Adrenal gland (tissue), 5 donors: ENCODE measurements at regions not wholly inside any gene's neighbourhood (a gene's known extent, or its start where the extent isn't known, plus 50 kb on each side); places are given as distances from the start of the nearest gene placed in this dataset.

Experiments used
- POLR2A ChIP-seq, 2 donors: fragments of 450-650 bp; IDR thresholded peaks; one replicate each; pipeline ENCODE4 v1.6.1; 2017; ENCODE audit warnings: antibody characterized with exemption in 2 of 2, mild to moderate bottlenecking in 2 of 2, moderate library complexity in 1 of 2
- TF ChIP-seq, protein P1 (sequence below), 6 experiments: fragments of 450-650 bp in 4 of 6; fragments of 200-600 bp in 2 of 6; sonication (generic) in 1 of 6; IDR thresholded peaks; 1 replicate in 5 of 6; 2 replicates in 1 of 6; pipeline versions ENCODE4 v1.5.1 to v1.8.0; 2016 to 2021; ENCODE audit warnings: antibody characterized with exemption in 6 of 6, mild to moderate bottlenecking in 2 of 6, moderate library complexity in 1 of 6
- donor health status: DM: no; HTN: no; CAD: no.

DNA sequence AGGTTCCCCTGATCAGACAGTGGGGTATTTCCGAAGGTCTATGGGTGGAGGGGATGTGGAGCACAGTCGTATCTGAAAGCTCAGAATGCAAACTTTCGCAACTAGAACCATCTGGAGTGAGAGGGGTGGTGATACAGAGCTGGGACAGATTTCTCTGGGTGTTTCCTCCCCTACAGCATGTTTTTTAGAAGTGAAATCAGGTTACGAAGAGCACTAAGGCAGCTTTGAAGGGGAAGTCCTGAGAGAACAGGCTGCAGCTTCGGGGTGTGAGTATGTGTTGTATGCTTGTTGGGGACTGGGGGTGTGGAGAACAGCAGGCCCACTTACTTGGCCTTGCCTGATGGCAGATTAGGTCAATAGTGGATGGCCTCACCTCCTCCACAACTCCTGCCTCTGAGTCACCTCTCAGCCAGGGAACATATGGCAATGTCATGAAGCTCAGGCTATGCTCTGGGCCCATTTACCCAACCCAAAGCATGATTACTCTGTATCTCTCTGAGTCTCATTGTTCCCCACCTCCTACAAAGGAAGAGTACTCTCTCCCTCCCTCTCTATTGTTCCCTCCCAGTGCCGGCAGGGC lies 107.2 kb upstream of the RASGRP1 start:
- TF ChIP-seq, protein P1, sequence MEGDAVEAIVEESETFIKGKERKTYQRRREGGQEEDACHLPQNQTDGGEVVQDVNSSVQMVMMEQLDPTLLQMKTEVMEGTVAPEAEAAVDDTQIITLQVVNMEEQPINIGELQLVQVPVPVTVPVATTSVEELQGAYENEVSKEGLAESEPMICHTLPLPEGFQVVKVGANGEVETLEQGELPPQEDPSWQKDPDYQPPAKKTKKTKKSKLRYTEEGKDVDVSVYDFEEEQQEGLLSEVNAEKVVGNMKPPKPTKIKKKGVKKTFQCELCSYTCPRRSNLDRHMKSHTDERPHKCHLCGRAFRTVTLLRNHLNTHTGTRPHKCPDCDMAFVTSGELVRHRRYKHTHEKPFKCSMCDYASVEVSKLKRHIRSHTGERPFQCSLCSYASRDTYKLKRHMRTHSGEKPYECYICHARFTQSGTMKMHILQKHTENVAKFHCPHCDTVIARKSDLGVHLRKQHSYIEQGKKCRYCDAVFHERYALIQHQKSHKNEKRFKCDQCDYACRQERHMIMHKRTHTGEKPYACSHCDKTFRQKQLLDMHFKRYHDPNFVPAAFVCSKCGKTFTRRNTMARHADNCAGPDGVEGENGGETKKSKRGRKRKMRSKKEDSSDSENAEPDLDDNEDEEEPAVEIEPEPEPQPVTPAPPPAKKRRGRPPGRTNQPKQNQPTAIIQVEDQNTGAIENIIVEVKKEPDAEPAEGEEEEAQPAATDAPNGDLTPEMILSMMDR (IDR thresholded peaks at IDR 0.05) = no peak
- no peak for TF ChIP-seq POLR2A (IDR thresholded peaks at IDR 0.05)
